ENCODE measurements at regions not wholly inside any gene's neighbourhood (a gene's known extent, or its start where the extent isn't known, plus 50 kb on each side); places are given as distances from the start of the nearest gene placed in this dataset.

GRCh38 chr2:7472465-7472864, 555.3 kb downstream of the RNF144A start:
- TF ChIP-seq EP300 (IDR thresholded peaks at IDR 0.05; ENCODE audit: low read depth), result no peak
- no peak for TF ChIP-seq CTCF (IDR thresholded peaks at IDR 0.05)
